AML-193 (cell line): ENCODE measurements at regions not wholly inside any gene's neighbourhood (a gene's known extent, or its start where the extent isn't known, plus 50 kb on each side); places are given as distances from the start of the nearest gene placed in this dataset.

Experiments used
- DNase-seq, 2 experiments: peaks; one replicate each; lab custom pipeline; 2025; lab: John Stamatoyannopoulos, UW

- peak; percentile 10 to 74 for DNase-seq
Measured at GRCh38 chr19:30897034-30897433, 452.2 kb downstream of the TSHZ3 start.

- DNase-seq: no peak
Measured at GRCh38 chr19:30896554-30896953, 452.7 kb downstream of the TSHZ3 start.

DNA sequence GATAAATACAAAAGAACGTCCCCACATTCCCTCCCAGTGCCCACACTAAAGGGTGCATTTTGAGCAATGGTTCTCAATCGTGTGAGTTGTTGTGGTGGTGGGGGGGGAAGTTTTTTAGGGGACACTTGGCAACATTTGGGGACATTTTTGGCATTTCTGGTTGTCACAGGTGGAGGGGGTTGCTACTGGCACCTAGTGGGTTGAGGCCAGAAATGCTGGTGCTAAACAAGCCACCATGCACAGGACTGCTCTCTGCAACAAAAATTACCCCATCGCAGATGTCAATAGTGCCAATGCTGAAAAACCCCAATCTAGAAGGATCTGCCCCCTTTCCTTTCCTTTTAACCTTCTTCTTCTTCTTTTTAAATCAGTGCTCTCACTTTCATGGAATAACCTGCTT is 453.3 kb downstream of the TSHZ3 start:
- DNase-seq: no peak

GRCh38 chr19:30891051-30891450 is 458.2 kb downstream of the TSHZ3 start:
- DNase-seq: no peak

DNA sequence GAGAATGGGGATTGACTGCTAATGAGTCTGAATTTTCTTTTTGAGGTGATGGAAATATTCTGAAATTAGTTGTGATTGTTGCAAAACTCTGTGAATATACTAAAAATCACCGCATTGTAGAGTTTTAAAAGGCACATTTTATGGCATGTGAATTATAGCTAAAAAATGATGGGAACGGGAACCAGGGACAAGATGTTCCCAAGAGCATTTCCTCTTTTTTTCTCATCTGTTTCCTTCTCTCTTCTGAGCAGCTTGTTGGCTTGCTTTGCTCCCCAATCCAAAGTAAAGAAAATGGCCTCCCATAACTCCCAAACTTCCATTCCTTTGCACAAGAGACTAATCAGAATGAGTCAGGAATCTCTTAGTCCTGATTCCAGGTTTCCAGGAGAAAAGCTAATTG is 459.2 kb downstream of the TSHZ3 start:
- DNase-seq: no peak

DNA sequence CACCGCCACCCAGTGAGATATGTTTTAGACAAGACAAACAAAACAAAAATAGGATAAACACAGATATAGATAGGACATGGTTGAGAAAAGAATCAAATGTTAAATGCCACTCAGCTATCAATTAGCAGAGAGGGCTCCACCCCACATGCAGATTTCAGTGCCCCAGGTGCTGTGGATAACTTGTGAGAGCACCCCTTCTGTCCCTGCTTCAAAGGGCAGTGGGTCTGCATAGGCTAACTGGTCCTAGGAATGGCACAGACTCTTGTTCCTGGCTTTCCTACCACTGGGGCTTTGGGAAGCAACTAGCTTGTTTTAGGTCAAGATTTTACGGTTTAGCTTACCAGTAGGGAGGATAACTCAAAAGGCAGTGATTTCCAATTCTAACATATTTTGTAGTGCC is 460.3 kb downstream of the TSHZ3 start:
- no peak for DNase-seq

- no peak for DNase-seq
Measured at GRCh38 chr19:30887042-30887441, 462.2 kb downstream of the TSHZ3 start.

DNA sequence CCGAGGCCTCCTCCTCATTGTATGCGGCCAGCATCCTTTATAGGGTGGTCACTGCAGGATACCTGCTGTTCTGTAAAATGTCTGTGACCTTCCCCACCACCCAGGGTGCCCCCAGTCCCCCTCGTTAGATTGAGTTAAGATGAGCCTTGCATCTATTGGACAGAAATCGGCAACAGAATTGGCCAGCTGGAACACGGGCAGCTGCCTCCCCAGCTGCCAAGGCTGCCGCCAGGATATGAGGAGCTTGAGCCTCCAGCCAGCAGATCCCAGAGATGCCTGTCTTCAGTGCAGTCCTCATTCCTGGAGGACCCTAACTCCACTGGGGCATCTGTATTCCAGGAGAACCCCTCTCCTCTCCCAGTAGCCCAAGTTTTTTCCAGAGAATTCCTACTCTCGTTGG is 463.0 kb downstream of the TSHZ3 start:
- DNase-seq: no peak

DNA sequence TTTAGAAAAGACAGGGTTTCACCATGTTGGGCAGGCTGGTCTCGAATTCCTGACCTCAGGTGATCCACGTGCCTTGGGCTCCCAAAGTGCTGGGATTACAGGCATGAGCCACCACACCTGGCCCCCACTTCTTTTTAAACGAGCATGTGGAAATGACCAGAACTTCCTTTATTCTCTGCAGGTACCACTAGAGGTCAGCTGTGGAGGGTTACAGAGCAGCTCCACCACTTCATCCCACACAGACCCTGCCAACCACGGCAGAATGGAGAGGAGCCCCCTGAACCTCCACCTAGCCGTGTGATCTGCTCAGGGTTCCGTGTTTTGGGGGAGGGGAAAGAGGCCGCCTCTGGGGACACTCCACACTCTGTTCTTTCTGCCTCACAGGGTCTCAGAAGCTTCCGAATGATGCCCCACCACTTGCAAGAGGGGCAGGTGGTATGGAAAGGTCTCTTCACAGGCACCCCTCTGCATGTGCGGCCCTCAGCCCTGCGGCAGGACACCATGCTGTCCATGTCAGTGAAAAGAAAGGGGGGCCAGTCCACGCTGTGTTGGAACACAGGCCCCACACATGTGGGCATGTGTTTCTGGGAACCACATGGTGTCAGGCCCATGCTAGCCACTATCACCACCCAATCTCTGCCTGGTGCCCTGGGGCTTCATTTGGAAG is 465.0 kb downstream of the TSHZ3 start:
- DNase-seq: no peak

GRCh38 chr19:30883071-30883470 is 466.2 kb downstream of the TSHZ3 start:
- no peak for DNase-seq

GRCh38 chr19:30882411-30883005 is 466.7 kb downstream of the TSHZ3 start:
- no peak for DNase-seq

DNA sequence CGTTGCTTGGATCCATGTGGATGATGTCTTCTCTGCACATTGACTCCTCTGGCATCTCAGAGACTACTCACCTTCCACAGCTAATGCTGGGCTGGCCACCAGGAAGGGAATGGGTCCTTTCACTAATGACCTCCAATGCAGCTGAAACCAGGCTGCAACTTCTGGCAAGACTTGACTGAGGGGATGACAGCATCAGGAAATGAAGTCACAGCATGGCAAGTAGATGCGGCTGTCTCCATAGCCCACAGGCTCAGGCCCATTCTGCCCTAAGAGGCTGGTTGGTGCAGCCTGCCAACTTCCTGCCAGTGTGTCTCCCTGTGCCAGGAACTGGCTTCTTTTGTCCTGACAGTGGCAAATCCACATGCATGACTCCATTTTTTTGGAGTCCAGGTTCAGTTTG is 467.3 kb downstream of the TSHZ3 start:
- no peak for DNase-seq

DNA sequence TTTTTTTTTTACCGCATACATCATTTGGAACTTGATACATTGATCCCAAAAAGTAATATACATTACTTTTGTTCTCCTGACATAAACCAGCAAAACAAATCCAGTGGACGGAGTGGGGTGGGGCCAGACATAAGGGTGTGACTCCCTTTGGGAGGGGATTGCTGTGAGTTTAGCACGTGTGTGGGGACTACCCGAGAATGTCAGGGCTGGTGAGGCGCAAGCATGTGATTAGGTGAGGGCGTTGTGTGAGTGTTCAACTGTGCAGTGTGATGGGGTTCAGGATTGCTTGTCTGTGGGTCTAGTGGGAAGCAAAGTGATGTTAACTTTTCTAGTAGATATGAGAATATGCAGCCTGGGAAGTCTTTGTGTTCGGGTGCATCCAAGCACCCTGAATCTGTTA is 468.0 kb downstream of the TSHZ3 start:
- DNase-seq: no peak

DNA sequence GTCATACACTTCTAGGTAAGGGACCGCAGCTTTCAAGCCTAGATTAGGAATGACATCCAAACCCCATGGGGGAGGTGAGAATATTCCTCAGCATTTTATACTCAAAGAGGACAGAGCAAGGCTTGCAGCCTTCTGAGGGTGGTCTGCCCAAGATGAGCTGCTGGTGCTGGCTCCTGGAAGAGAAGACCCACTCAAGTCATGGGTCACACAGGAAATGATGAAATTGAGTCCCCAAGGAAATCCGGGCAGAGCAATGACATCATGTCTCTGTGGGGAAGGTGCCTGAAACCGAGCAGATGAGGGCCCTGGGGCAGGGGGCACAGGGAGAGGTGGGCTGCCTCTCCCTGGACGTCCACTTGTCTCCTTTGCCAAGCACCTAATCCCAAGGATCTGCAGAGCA is 468.7 kb downstream of the TSHZ3 start:
- no peak for DNase-seq

- no peak for DNase-seq
Measured at GRCh38 chr19:30880151-30880550, 469.1 kb downstream of the TSHZ3 start.

- DNase-seq: no peak
Measured at GRCh38 chr19:30879736-30880135, 469.5 kb downstream of the TSHZ3 start.

- no peak for DNase-seq
Measured at GRCh38 chr19:30879225-30879624, 470.0 kb downstream of the TSHZ3 start.

DNA sequence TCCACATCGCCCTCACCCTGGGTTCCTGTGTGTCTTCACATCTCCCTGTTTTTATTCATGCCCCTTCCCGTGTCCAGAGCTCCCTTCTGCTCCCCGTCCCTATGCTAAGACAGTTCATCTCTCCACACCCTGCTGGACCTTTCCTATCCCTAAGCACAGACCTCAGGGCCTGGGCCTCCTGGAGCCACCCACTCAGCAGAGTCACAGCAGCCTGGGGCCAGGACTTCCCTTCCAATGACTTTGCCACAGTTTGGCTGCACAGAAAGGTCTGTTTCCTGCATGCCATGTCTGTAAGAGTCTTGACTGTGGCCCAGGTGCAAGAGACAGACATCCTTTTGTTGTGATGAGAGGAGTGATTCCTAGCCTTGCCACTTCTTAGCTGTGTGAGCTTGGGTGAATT is 470.7 kb downstream of the TSHZ3 start:
- DNase-seq: no peak

GRCh38 chr19:30877661-30878113 is 471.5 kb downstream of the TSHZ3 start:
- no peak for DNase-seq

DNA sequence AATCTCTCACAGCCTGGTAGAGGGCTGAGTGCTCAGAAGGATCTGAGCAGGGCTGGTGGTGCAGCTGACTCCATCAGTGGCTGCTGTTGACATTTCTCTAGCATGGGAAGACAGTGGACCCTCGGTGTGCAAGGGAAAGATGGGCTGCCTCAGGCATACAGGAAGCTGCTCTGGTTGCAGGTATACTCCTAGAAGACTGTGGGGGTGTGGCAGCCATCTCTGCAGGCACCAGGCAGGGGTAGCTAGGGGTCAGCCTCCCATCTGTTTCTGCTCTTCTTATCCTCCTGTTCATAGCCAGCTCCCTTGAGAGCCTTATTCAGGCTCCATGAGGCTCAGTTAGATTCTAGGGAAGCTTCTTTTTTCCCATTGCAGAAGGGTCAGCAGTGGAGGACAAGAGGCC is 475.5 kb downstream of the TSHZ3 start:
- no peak for DNase-seq

GRCh38 chr19:30873003-30873402 is 476.2 kb downstream of the TSHZ3 start:
- no peak for DNase-seq

DNA sequence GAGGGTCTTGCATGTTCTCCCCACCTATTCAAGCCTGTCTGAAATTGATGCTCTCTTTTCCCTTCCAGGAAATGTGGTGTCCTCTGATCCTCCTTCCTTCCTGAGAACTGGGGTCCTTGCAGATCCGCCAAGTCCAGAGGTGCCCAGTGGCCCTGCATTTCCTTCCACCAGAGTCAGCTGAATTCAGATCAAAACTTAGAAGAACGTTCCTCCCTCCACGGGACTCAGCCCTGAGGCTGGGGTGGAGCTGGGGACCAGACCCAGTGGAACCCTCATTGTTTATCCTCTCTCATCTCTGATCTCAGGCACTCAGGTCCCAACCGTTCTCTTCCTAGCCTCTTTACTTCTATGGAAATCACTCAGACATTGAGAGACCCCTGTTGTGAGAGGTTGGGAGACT is 477.3 kb downstream of the TSHZ3 start:
- no peak for DNase-seq

DNA sequence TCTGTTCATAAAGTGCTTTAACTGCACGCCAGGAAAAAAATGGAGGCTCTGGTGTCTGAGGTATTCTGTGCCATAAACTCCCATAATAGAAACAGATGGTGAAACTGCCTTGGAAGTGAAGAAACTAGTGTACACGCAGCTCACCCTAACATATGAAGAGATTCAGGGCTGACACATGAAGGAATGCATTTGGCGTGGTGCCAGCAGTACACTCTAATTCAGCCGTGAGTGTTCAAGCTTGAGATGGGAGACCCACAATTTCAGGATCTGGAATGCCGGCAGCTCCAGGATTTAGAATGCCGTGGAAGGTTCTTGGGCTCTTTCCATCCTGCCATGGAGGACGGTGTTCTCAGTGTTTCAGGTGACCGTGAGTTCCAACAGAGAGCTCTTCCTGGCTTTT is 478.4 kb downstream of the TSHZ3 start:
- DNase-seq: no peak

GRCh38 chr19:30865511-30865910 is 483.7 kb downstream of the TSHZ3 start:
- DNase-seq: no peak
